Transverse colon (tissue), 3 donors: ENCODE measurements at regions not wholly inside any gene's neighbourhood (a gene's known extent, or its start where the extent isn't known, plus 50 kb on each side); places are given as distances from the start of the nearest gene placed in this dataset.

Experiments
- CTCF ChIP-seq, 5 experiments: fragments of 200-600 bp in 3 of 5; fragments of 450-650 bp in 2 of 5; sonication (generic) in 3 of 5; IDR thresholded peaks; 1 replicate in 2 of 5; 2 replicates in 3 of 5; pipeline ENCODE4 v1.5.1; 2016 to 2017; ENCODE audit warnings: antibody characterized with exemption in 5 of 5, inconsistent platforms in 3 of 5, mild to moderate bottlenecking in 2 of 5, moderate library complexity in 1 of 5
- EP300 ChIP-seq: sonication (generic); formaldehyde crosslinking; IDR thresholded peaks from one replicate; pipeline ENCODE4 v1.6.1; 2017; ENCODE audit warnings: antibody characterized with exemption, low read depth

GRCh38 chr6:165817148-165817547 lies 154.1 kb upstream of the PDE10A start:
- TF ChIP-seq CTCF (IDR thresholded peaks at IDR 0.05) = no peak
- TF ChIP-seq EP300 = no peak
